A673 (cell line): ENCODE measurements at regions not wholly inside any gene's neighbourhood (a gene's known extent, or its start where the extent isn't known, plus 50 kb on each side); places are given as distances from the start of the nearest gene placed in this dataset.
"Not testable (repeated sequence)": the region's sequence is repeated elsewhere in the genome, so short reads cannot be mapped to it uniquely, and the experiment has no call there.

Experiments
- CTCF ChIP-seq: fragments of 300-800, 200-600 bp; sonication (generic); conservative IDR thresholded peaks from 2 replicates; pipeline ENCODE4 v1.5.1; 2017; ENCODE audit warnings: low read depth, mild to moderate bottlenecking, antibody characterized with exemption, low read length, moderate library complexity, mixed read lengths
- EZH2 ChIP-seq: fragments of 200-600 bp; sonication (generic); IDR thresholded peaks from 2 replicates; pipeline ENCODE4 v1.6.1; 2017; ENCODE audit warnings: borderline replicate concordance, low read depth, mild to moderate bottlenecking, mixed read lengths, antibody characterized with exemption, low read length; ENCODE audit not compliant: poor library complexity, severe bottlenecking

- not testable (repeated sequence) for TF ChIP-seq CTCF, EZH2
Observed at GRCh38 chr13:80522463-80522862, 181.5 kb upstream of the SPRY2 start.
